Mesenchymal stem cell (in vitro differentiated cells and primary cell): ENCODE measurements at regions not wholly inside any gene's neighbourhood (a gene's known extent, or its start where the extent isn't known, plus 50 kb on each side); places are given as distances from the start of the nearest gene placed in this dataset.

Experiments
- DNase-seq: peaks from one replicate; pipeline ENCODE4 v3.0.0-alpha.2; 2013
- H2AFZ ChIP-seq: one replicate; pipeline ENCODE4 v1.6.1; 2013; ENCODE audit warnings: low read depth, mild to moderate bottlenecking, control low read depth, inconsistent platforms, low read length, moderate library complexity
- H2AK5ac ChIP-seq: 2 replicates; pipeline ENCODE4 v1.6.1; 2013; ENCODE audit warnings: low read length, moderate library complexity, mild to moderate bottlenecking, inconsistent platforms; ENCODE audit not compliant: severe bottlenecking
- H2BK120ac ChIP-seq: one replicate; pipeline ENCODE4 v1.6.1; 2013; ENCODE audit warnings: low read depth, mild to moderate bottlenecking, inconsistent platforms, low read length, moderate library complexity
- H2BK12ac ChIP-seq, 2 experiments: one replicate each; pipeline ENCODE4 v1.6.1; 2013; ENCODE audit warnings: inconsistent platforms in 2 of 2, low read length in 2 of 2, mild to moderate bottlenecking in 2 of 2, moderate library complexity in 2 of 2, control low read depth in 1 of 2
- H2BK15ac ChIP-seq: one replicate; pipeline ENCODE4 v1.6.1; 2013; ENCODE audit warnings: mild to moderate bottlenecking, low read depth, inconsistent platforms; ENCODE audit not compliant: poor library complexity, severe bottlenecking
- H2BK5ac ChIP-seq: 2 replicates; pipeline ENCODE4 v1.6.1; 2013; ENCODE audit warnings: low read depth, mild to moderate bottlenecking, low read length, control low read depth, inconsistent platforms; ENCODE audit not compliant: poor library complexity, severe bottlenecking
- H3K14ac ChIP-seq, 2 experiments: one replicate each; pipeline ENCODE4 v1.6.1; 2013; ENCODE audit warnings: inconsistent platforms in 2 of 2, low read length in 2 of 2, control low read depth in 1 of 2, mild to moderate bottlenecking in 1 of 2, moderate library complexity in 1 of 2
- H3K18ac ChIP-seq, 2 experiments: one replicate each; pipeline ENCODE4 v1.6.1; 2013; ENCODE audit warnings: inconsistent platforms in 2 of 2, low read length in 2 of 2, control low read depth in 1 of 2, low read depth in 1 of 2, mild to moderate bottlenecking in 1 of 2
- H3K23ac ChIP-seq, 2 experiments: one replicate each; pipeline ENCODE4 v1.6.1; 2013; ENCODE audit warnings: inconsistent platforms in 2 of 2, low read length in 2 of 2, mild to moderate bottlenecking in 2 of 2, moderate library complexity in 2 of 2, control low read depth in 1 of 2
- H3K27ac ChIP-seq: 2 replicates; pipeline ENCODE4 v1.5.1; 2013; ENCODE audit warnings: mild to moderate bottlenecking, moderate library complexity, low read length, control low read depth, inconsistent platforms; ENCODE audit not compliant: poor library complexity, severe bottlenecking
- H3K27me3 ChIP-seq, 2 experiments: 2 replicates each; pipeline versions ENCODE4 v1.6.1 to v1.7.0; 2013; ENCODE audit warnings: low read length in 2 of 2, mild to moderate bottlenecking in 2 of 2, moderate library complexity in 2 of 2, control low read depth in 1 of 2, inconsistent platforms in 1 of 2; ENCODE audit not compliant: control insufficient read depth in 1 of 2, insufficient read depth in 1 of 2
- H3K36me3 ChIP-seq, 2 experiments: 2 replicates each; pipeline versions ENCODE4 v1.6.1 to v1.7.0; 2013; ENCODE audit warnings: low read length in 2 of 2, control low read depth in 1 of 2, inconsistent platforms in 1 of 2, low read depth in 1 of 2, mild to moderate bottlenecking in 1 of 2; ENCODE audit not compliant: insufficient read depth in 2 of 2, control insufficient read depth in 1 of 2
- H3K4ac ChIP-seq, 2 experiments: one replicate each; pipeline ENCODE4 v1.6.1; 2013; ENCODE audit warnings: inconsistent platforms in 2 of 2, low read length in 2 of 2, mild to moderate bottlenecking in 2 of 2, moderate library complexity in 2 of 2, control low read depth in 1 of 2, low read depth in 1 of 2
- H3K4me1 ChIP-seq: 2 replicates; pipeline ENCODE4 v1.6.1; 2013; ENCODE audit warnings: low read depth, low read length, control low read depth; ENCODE audit not compliant: control insufficient read depth, insufficient read depth
- H3K4me2 ChIP-seq: 2 replicates; pipeline ENCODE4 v1.6.1; 2013; ENCODE audit warnings: low read length, mild to moderate bottlenecking, inconsistent platforms; ENCODE audit not compliant: poor library complexity, severe bottlenecking
- H3K4me3 ChIP-seq, 2 experiments: 2 replicates each; pipeline versions ENCODE4 v1.5.1 to v1.7.0; 2013; ENCODE audit warnings: low read length in 2 of 2, mild to moderate bottlenecking in 2 of 2, control low read depth in 1 of 2, low read depth in 1 of 2; ENCODE audit not compliant: insufficient read depth in 1 of 2
- H3K79me1 ChIP-seq: replicated peaks from 2 replicates; pipeline ENCODE4 v1.6.1; 2013; ENCODE audit warnings: mild to moderate bottlenecking, control low read depth, low read length, inconsistent platforms; ENCODE audit not compliant: poor library complexity, severe bottlenecking
- H3K9ac ChIP-seq: 2 replicates; pipeline ENCODE4 v1.7.0; 2013; ENCODE audit warnings: mild to moderate bottlenecking, low read length, moderate library complexity
- H3K9me3 ChIP-seq: 2 replicates; pipeline ENCODE4 v1.7.0; 2013; ENCODE audit warnings: mild to moderate bottlenecking, low read length; ENCODE audit not compliant: control insufficient read depth
- H4K8ac ChIP-seq: one replicate; pipeline ENCODE4 v1.6.1; 2013; ENCODE audit warnings: inconsistent platforms, mild to moderate bottlenecking, low read length, moderate library complexity
- H4K91ac ChIP-seq: one replicate; pipeline ENCODE4 v1.6.1; 2013; ENCODE audit warnings: mild to moderate bottlenecking, low read length, inconsistent platforms
- WGBS: methylation state at CpG from one replicate; pipeline ENCODE4 v1.1.7; 2013; ENCODE audit warnings: mixed read lengths; 5-methylcytosine and 5-hydroxymethylcytosine counted together

DNA sequence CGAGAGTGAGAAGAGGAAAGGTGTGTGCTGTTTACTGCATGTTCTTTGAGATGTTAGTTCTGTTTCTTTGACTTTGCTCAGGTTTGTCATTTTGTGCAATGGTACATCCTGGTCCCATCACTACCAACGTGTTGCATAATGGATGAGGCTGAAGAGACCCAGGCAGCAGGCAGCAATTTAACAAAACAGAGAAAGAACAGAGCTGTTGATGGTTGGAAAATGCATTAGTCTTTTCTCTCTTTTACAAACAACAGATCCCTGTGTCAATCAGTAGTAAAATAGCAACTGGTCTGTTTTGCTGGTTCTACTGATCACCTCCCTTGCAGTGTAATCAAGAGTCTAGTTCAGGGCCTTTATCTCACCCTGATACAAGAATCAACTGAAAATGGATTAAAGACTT lies 64.8 kb upstream of the LIMCH1 start:
- no peak overlapping the region for H2BK120ac ChIP-seq
- 68% methylated on average over 1 of the region's 2 CpGs for WGBS
- H2BK12ac ChIP-seq, result no peak overlapping the region
- no peak overlapping the region for H4K8ac ChIP-seq
- H3K9ac ChIP-seq, result no peak overlapping the region
- no peak overlapping the region for H3K23ac ChIP-seq
- H3K4me1 ChIP-seq, result no peaks in the 10 kb centered on the region
- no peaks in the 10 kb centered on the region for H3K9me3 ChIP-seq
- H3K18ac ChIP-seq, result no peak overlapping the region
- no peak overlapping the region for H2BK15ac ChIP-seq
- H2AK5ac ChIP-seq, result no peak overlapping the region
- peaks cover 4% of the 10 kb centered on the region in 2 experiments for H3K27me3 ChIP-seq
- no peak overlapping the region for H4K91ac ChIP-seq
- H3K79me1 ChIP-seq, result no peaks in the 10 kb centered on the region
- no peak overlapping the region for H3K4ac ChIP-seq
- H2BK5ac ChIP-seq, result no peak overlapping the region
- H3K27ac ChIP-seq, result no peak overlapping the region
- DNase-seq, result no peak
- no peaks in the 10 kb centered on the region for H3K36me3 ChIP-seq
- H2AFZ ChIP-seq, result no peak overlapping the region
- no peak overlapping the region for H3K4me2 ChIP-seq
- H3K14ac ChIP-seq, result no peak overlapping the region
- H3K4me3 ChIP-seq, result no peak overlapping the region

DNA sequence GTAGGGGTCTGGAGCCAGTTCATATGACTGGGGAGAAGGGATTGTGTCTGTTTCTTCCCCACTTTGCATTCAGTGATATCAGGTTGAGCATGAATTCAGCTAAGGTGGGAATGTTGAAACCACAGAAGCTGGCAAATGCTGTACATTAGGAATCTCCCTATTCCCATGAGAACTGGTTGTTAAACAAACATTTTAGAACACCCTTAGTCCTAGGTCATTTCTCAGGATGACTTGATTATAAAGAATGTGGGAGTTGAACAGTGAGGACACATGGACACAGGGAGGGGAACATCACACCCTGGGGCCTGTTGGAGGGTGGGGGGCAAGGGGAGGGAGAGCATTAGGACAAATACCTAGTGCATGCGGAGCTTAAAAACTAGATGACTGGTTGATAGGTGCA lies 62.6 kb upstream of the LIMCH1 start:
- H2BK15ac ChIP-seq, result no peak overlapping the region
- no peak overlapping the region for H3K4me2 ChIP-seq
- peaks cover 0 to 4% of the 10 kb centered on the region in 2 experiments for H3K27me3 ChIP-seq
- H3K27ac ChIP-seq, result no peak overlapping the region
- H3K9me3 ChIP-seq, result no peaks in the 10 kb centered on the region
- H2BK5ac ChIP-seq, result no peak overlapping the region
- H4K8ac ChIP-seq, result no peak overlapping the region
- H3K14ac ChIP-seq, result no peak overlapping the region
- H3K36me3 ChIP-seq, result no peaks in the 10 kb centered on the region
- H2AK5ac ChIP-seq, result no peak overlapping the region
- H3K18ac ChIP-seq, result no peak overlapping the region
- no peak overlapping the region for H3K23ac ChIP-seq
- H3K4ac ChIP-seq, result no peak overlapping the region
- H2BK120ac ChIP-seq, result no peak overlapping the region
- H3K4me3 ChIP-seq, result no peak overlapping the region
- no peak overlapping the region for H2AFZ ChIP-seq
- DNase-seq, result peak; percentile 50
- no peaks in the 10 kb centered on the region for H3K79me1 ChIP-seq
- no peak overlapping the region for H3K9ac ChIP-seq
- no peak overlapping the region for H2BK12ac ChIP-seq
- no peaks in the 10 kb centered on the region for H3K4me1 ChIP-seq
- WGBS, result no CpG with 5 or more reads among the region's 1 CpG
- no peak overlapping the region for H4K91ac ChIP-seq

- Histone ChIP-seq H2BK12ac (no peak overlapping the region), H2BK5ac (no peak overlapping the region), H3K4me1 (no peaks in the 10 kb centered on the region), H3K14ac (no peak overlapping the region), H2BK120ac (no peak overlapping the region), H3K9ac (no peak overlapping the region), H3K18ac (no peak overlapping the region), H4K91ac (no peak overlapping the region), H3K4me3 (no peak overlapping the region), H4K8ac (no peak overlapping the region), H2AFZ (no peak overlapping the region), H3K79me1 (no peaks in the 10 kb centered on the region), H3K36me3 (no peaks in the 10 kb centered on the region), H3K23ac (no peak overlapping the region), H3K4me2 (no peak overlapping the region), H3K27me3 (peaks cover 0 to 4% of the 10 kb centered on the region in 2 experiments), H3K4ac (no peak overlapping the region), H2AK5ac (no peak overlapping the region), H3K27ac (no peak overlapping the region), H2BK15ac (no peak overlapping the region), H3K9me3 (no peaks in the 10 kb centered on the region)
- WGBS, result 84% methylated on average over 3 of the region's 3 CpGs
- DNase-seq, result no peak
These were observed 61.6 kb upstream of the LIMCH1 start for GRCh38 chr4:41476310-41476885.

- H3K79me1 ChIP-seq, result no peaks in the 10 kb centered on the region
- 88% methylated on average over 6 of the region's 6 CpGs for WGBS
- no peak overlapping the region for H2AFZ ChIP-seq
- no peak overlapping the region for H2BK5ac ChIP-seq
- no peak overlapping the region for H3K18ac ChIP-seq
- no peak overlapping the region for H3K4me3 ChIP-seq
- no peaks in the 10 kb centered on the region for H3K36me3 ChIP-seq
- DNase-seq, result no peak
- no peak overlapping the region for H3K14ac ChIP-seq
- H3K27ac ChIP-seq, result no peak overlapping the region
- no peak overlapping the region for H3K9ac ChIP-seq
- no peak overlapping the region for H3K4ac ChIP-seq
- H3K4me2 ChIP-seq, result no peak overlapping the region
- H2BK12ac ChIP-seq, result no peak overlapping the region
- H3K27me3 ChIP-seq, result peaks cover 0 to 4% of the 10 kb centered on the region in 2 experiments
- H3K23ac ChIP-seq, result peak overlapping the region in 1 of 2 experiments; percentile 59
- no peak overlapping the region for H2BK15ac ChIP-seq
- H4K8ac ChIP-seq, result no peak overlapping the region
- H2BK120ac ChIP-seq, result no peak overlapping the region
- H2AK5ac ChIP-seq, result no peak overlapping the region
- no peak overlapping the region for H4K91ac ChIP-seq
- H3K9me3 ChIP-seq, result no peaks in the 10 kb centered on the region
- H3K4me1 ChIP-seq, result no peaks in the 10 kb centered on the region
These were observed 60.6 kb upstream of the LIMCH1 start for GRCh38 chr4:41477181-41477905.
